Endodermal cell (in vitro differentiated cells): ENCODE measurements at regions not wholly inside any gene's neighbourhood (a gene's known extent, or its start where the extent isn't known, plus 50 kb on each side); places are given as distances from the start of the nearest gene placed in this dataset.

Source experiments
- DNase-seq: peaks from one replicate; pipeline ENCODE4 v3.0.0-alpha.2; 2017
- H3K27ac ChIP-seq: 2 replicates; pipeline ENCODE4 v1.5.1; 2013; ENCODE audit warnings: mild to moderate bottlenecking, low read depth, low read length, moderate library complexity
- H3K27me3 ChIP-seq: 2 replicates; pipeline ENCODE4 v1.6.1; 2013; ENCODE audit warnings: mild to moderate bottlenecking, low read length, moderate library complexity; ENCODE audit not compliant: insufficient read depth, control insufficient read depth, poor library complexity, severe bottlenecking
- H3K36me3 ChIP-seq: 2 replicates; pipeline ENCODE4 v1.7.0; 2013; ENCODE audit warnings: mild to moderate bottlenecking, low read length, moderate library complexity; ENCODE audit not compliant: control insufficient read depth, insufficient read depth
- H3K4me1 ChIP-seq: one replicate; pipeline ENCODE4 v1.7.0; 2013; ENCODE audit warnings: low read length; ENCODE audit not compliant: control insufficient read depth, insufficient read depth
- H3K4me3 ChIP-seq: 2 replicates; pipeline ENCODE4 v1.5.1; 2013; ENCODE audit warnings: mild to moderate bottlenecking, low read length, moderate library complexity
- H3K9ac ChIP-seq: 2 replicates; pipeline ENCODE4 v1.6.1; 2013; ENCODE audit warnings: mild to moderate bottlenecking, low read length, moderate library complexity; ENCODE audit not compliant: poor library complexity, severe bottlenecking; ENCODE audit errors: extremely low read depth
- H3K9me3 ChIP-seq: 2 replicates; pipeline ENCODE4 v1.6.1; 2013; ENCODE audit warnings: mild to moderate bottlenecking, low read length, moderate library complexity; ENCODE audit not compliant: control insufficient read depth
- H3K27ac Mint-ChIP-seq: 2 replicates; pipeline ENCODE4 v1.8.0; 2020; ENCODE audit warnings: mixed read lengths
- H3K27me3 Mint-ChIP-seq: 2 replicates; pipeline ENCODE4 v1.8.0; 2021; ENCODE audit warnings: mild to moderate bottlenecking, mixed read lengths; ENCODE audit not compliant: insufficient read depth
- H3K36me3 Mint-ChIP-seq: 2 replicates; pipeline ENCODE4 v1.8.0; 2020; ENCODE audit warnings: low read depth, mixed read lengths
- H3K4me1 Mint-ChIP-seq: 2 replicates; pipeline ENCODE4 v1.8.0; 2020; ENCODE audit warnings: mixed read lengths
- H3K4me3 Mint-ChIP-seq: 2 replicates; pipeline ENCODE4 v1.8.0; 2020; ENCODE audit warnings: mild to moderate bottlenecking, moderate library complexity, mixed read lengths
- H3K9me3 Mint-ChIP-seq: 2 replicates; pipeline ENCODE4 v1.8.0; 2020; ENCODE audit warnings: mild to moderate bottlenecking, mixed read lengths
- WGBS, 2 experiments: methylation state at CpG; one replicate each; pipeline versions ENCODE4 v1.1.5 to v1.1.7; 2013; ENCODE audit warnings: missing lambda C conversion rate in 2 of 2, mixed read lengths in 1 of 2; ENCODE audit not compliant: insufficient coverage in 1 of 2, insufficient read length in 1 of 2; 5-methylcytosine and 5-hydroxymethylcytosine counted together
- TF ChIP-seq, protein P1 (sequence below): fragments of 200-600 bp; sonication (generic); conservative IDR thresholded peaks from 2 replicates; pipeline ENCODE4 v1.5.0; 2021; ENCODE audit warnings: antibody characterized with exemption, mild to moderate bottlenecking

DNA sequence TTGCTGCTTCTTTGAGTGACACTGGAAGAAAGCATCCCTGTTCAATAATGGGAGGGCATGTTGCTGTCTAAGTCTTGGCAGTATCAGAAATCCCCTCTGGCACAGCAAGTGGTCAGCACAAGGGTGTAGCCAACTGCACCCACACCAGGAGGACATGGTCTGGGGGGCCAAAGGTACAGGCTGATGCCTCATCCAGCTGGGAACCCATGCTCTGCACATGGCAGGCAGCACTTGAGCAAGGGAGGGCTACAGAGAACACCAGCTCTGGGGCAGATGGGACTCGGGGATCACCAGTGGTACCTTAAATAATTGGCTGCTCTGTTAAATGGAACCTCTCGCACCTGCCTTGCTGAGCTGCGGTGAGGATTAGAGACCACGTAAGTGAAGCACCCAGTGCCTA, 265.2 kb downstream of the SYK start:
- H3K4me3 ChIP-seq = no peak overlapping the region
- Mint-ChIP-seq H3K27ac (no peak overlapping the region), H3K9me3 (peaks cover 2% of the 10 kb centered on the region), H3K36me3 (no peaks in the 10 kb centered on the region), H3K27me3 (peaks cover 22% of the 10 kb centered on the region), H3K4me3 (no peak overlapping the region), H3K4me1 (peaks cover 11% of the 10 kb centered on the region)
- no peaks in the 10 kb centered on the region for H3K36me3 ChIP-seq
- TF ChIP-seq, protein P1, sequence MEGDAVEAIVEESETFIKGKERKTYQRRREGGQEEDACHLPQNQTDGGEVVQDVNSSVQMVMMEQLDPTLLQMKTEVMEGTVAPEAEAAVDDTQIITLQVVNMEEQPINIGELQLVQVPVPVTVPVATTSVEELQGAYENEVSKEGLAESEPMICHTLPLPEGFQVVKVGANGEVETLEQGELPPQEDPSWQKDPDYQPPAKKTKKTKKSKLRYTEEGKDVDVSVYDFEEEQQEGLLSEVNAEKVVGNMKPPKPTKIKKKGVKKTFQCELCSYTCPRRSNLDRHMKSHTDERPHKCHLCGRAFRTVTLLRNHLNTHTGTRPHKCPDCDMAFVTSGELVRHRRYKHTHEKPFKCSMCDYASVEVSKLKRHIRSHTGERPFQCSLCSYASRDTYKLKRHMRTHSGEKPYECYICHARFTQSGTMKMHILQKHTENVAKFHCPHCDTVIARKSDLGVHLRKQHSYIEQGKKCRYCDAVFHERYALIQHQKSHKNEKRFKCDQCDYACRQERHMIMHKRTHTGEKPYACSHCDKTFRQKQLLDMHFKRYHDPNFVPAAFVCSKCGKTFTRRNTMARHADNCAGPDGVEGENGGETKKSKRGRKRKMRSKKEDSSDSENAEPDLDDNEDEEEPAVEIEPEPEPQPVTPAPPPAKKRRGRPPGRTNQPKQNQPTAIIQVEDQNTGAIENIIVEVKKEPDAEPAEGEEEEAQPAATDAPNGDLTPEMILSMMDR = no peak
- no peak overlapping the region for H3K27ac ChIP-seq
- H3K4me1 ChIP-seq = peaks cover 2% of the 10 kb centered on the region
- WGBS, 2 experiments = 94 to 100% methylated on average over 4 of the region's 4 CpGs
- H3K9me3 ChIP-seq = no peaks in the 10 kb centered on the region
- peaks cover 7% of the 10 kb centered on the region for H3K27me3 ChIP-seq
- DNase-seq = no peak
- no peak overlapping the region for H3K9ac ChIP-seq

DNA sequence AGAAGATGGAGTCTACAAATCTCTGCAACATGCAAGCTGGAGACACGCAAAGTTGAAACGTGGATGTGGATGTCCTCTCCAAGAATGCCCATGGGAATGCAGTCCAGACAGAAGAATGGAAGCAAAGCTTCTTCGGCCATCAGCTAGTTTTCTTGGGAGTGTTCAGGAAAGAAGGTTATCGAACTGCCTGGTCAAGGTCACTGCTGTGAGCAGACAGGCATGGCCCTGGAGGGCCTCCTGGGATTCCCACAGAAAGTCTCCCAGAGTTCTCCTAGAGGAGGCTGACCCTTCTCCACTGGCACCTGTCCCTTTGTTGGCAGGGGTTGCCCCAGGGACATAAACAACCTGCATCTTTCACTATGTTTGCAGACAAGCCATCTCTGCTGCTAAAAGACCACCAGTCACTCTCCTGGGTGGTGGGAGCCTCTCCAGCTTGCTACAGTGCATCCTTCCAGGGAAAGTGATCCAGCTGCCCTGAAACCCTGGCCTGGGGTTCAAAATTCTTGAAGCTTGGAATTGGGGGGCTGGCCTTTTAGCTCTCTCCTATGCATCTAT, 265.8 kb downstream of the SYK start:
- no peak for DNase-seq

DNA sequence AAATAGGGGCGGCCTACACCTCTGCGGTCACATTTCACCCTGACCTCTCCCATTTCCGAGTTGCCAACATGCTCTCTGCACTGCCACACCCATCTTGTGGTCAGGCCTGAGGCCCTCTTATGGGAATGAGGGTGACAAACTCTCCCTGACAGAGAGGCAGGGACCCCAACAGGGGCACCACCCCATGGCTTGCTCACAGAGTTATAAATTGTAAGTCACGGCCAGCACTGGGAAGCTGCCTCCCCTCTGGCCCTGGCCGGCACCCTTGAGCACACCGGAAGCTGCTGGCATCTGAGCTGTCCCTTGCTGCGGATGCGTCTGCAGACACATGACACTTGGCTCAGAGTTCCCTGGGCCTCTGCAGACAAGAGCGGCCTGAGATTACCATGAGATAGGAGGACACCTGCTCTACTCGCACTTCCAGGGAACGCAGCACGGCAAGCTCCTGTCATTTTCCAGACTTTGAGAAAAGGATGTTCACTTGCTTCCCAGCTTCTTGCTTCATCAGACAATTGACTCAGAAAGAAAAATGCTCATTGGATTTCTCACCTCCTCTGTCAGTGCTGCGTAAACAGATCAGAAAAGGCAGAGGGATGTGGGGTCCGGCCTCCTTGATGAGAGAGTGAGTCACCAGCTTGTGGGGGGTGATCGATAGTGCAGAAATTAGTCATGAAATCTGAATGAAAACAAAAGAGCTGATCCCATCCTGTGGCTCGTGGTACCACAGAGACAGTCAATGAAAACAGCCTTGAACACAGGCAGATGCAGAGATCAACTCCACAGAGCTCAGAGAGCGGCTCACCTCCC, 269.8 kb downstream of the SYK start:
- H3K4me1 Mint-ChIP-seq = peaks cover 14% of the 10 kb centered on the region
- 81 to 87% methylated on average over 16 to 17 of the region's 17 CpGs for WGBS, 2 experiments
- no peak overlapping the region for H3K27ac ChIP-seq

More for the DNA sequence above, 265.8 kb downstream of the SYK start:
- Histone ChIP-seq H3K9ac (no peak overlapping the region), H3K27ac (no peak overlapping the region), H3K36me3 (no peaks in the 10 kb centered on the region), H3K4me3 (no peak overlapping the region), H3K27me3 (peaks cover 7% of the 10 kb centered on the region), H3K9me3 (no peaks in the 10 kb centered on the region), H3K4me1 (no peaks in the 10 kb centered on the region)
- TF ChIP-seq, protein P1 = no peak
- H3K9me3 Mint-ChIP-seq = no peaks in the 10 kb centered on the region
- H3K4me3 Mint-ChIP-seq = no peak overlapping the region
- H3K4me1 Mint-ChIP-seq = peaks cover 6% of the 10 kb centered on the region
- H3K36me3 Mint-ChIP-seq = no peaks in the 10 kb centered on the region
- H3K27me3 Mint-ChIP-seq = peaks cover 22% of the 10 kb centered on the region
- H3K27ac Mint-ChIP-seq = no peak overlapping the region
- 92 to 100% methylated on average over 3 to 4 of the region's 4 CpGs for WGBS, 2 experiments

More for the DNA sequence above, 269.8 kb downstream of the SYK start:
- no peak for DNase-seq
- H3K4me3 ChIP-seq = no peak overlapping the region
- H3K9me3 ChIP-seq = no peaks in the 10 kb centered on the region
- no peaks in the 10 kb centered on the region for H3K4me1 ChIP-seq
- Mint-ChIP-seq H3K9me3 (no peaks in the 10 kb centered on the region), H3K27ac (peak overlapping the region; percentile 69), H3K36me3 (no peaks in the 10 kb centered on the region), H3K4me3 (no peak overlapping the region), H3K27me3 (peaks cover 16% of the 10 kb centered on the region)
- TF ChIP-seq, protein P1 = no peak
- H3K9ac ChIP-seq = no peak overlapping the region
- H3K27me3 ChIP-seq = no peaks in the 10 kb centered on the region
- H3K36me3 ChIP-seq = no peaks in the 10 kb centered on the region
